GM19023 (cell line): ENCODE measurements at regions not wholly inside any gene's neighbourhood (a gene's known extent, or its start where the extent isn't known, plus 50 kb on each side); places are given as distances from the start of the nearest gene placed in this dataset.
"Not testable (repeated sequence)": the region's sequence is repeated elsewhere in the genome, so short reads cannot be mapped to it uniquely, and the experiment has no call there.

ENCODE experiments used
- ATAC-seq: cut with Tn5 transposase; IDR thresholded peaks from one replicate; pipeline ENCODE4 v1.9.1; 2021; ENCODE audit warnings: mild to moderate bottlenecking, moderate library complexity; ENCODE audit not compliant: unreplicated experiment

- no peak for ATAC-seq
Measured at GRCh38 chr13:44147233-44147632, 226.4 kb upstream of the SERP2 start.

GRCh38 chr13:44147648-44148047, 226.0 kb upstream of the SERP2 start:
- no peak for ATAC-seq

- ATAC-seq, result no peak
Measured at GRCh38 chr13:44148159-44148914, 225.3 kb upstream of the SERP2 start.

GRCh38 chr13:44149231-44149630, 224.4 kb upstream of the SERP2 start:
- ATAC-seq, result not testable (repeated sequence)

GRCh38 chr13:44149821-44150220, 223.8 kb upstream of the SERP2 start:
- ATAC-seq, result no peak

GRCh38 chr13:44151474-44151873, 222.2 kb upstream of the SERP2 start:
- ATAC-seq, result no peak

- ATAC-seq, result no peak
Measured at GRCh38 chr13:44153496-44153895, 220.1 kb upstream of the SERP2 start.

GRCh38 chr13:44155422-44156293, 218.0 kb upstream of the SERP2 start:
- ATAC-seq, result no peak

- no peak for ATAC-seq
Measured at GRCh38 chr13:44156294-44156658, 217.3 kb upstream of the SERP2 start.

GRCh38 chr13:44157606-44158005, 216.0 kb upstream of the SERP2 start:
- no peak for ATAC-seq

- no peak for ATAC-seq
Measured at GRCh38 chr13:44158098-44158521, 215.5 kb upstream of the SERP2 start.

GRCh38 chr13:44158881-44159632, 214.6 kb upstream of the SERP2 start:
- no peak for ATAC-seq

GRCh38 chr13:44159633-44160279, 213.9 kb upstream of the SERP2 start:
- ATAC-seq, result no peak

GRCh38 chr13:44160591-44161191, 212.9 kb upstream of the SERP2 start:
- no peak for ATAC-seq

- no peak for ATAC-seq
Measured at GRCh38 chr13:44163108-44163507, 210.5 kb upstream of the SERP2 start.

GRCh38 chr13:44165221-44165888, 208.3 kb upstream of the SERP2 start:
- ATAC-seq, result no peak

GRCh38 chr13:44165889-44166496, 207.6 kb upstream of the SERP2 start:
- no peak for ATAC-seq

- ATAC-seq, result no peak
Measured at GRCh38 chr13:44169018-44169911, 204.4 kb upstream of the SERP2 start.

GRCh38 chr13:44170731-44171130, 202.9 kb upstream of the SERP2 start:
- ATAC-seq, result no peak
